ENCODE measurements at regions not wholly inside any gene's neighbourhood (a gene's known extent, or its start where the extent isn't known, plus 50 kb on each side); places are given as distances from the start of the nearest gene placed in this dataset.

- TF ChIP-seq EP300 (IDR thresholded peaks at IDR 0.05) (no peak), POLR2A (IDR thresholded peaks at IDR 0.05) (no peak), CTCF (IDR thresholded peaks at IDR 0.05) (no peak)
Measured at GRCh38 chr14:61891170-61891569, 128.9 kb downstream of the SNAPC1 start.
